Liver (tissue), 8 donors: ENCODE measurements at regions not wholly inside any gene's neighbourhood (a gene's known extent, or its start where the extent isn't known, plus 50 kb on each side); places are given as distances from the start of the nearest gene placed in this dataset.

Experiments
- DNase-seq: peaks from one replicate; pipeline ENCODE4 v3.0.0-alpha.2; 2017; ENCODE audit warnings: low spot score
- H3K27ac ChIP-seq, 2 donors: one replicate each; pipeline ENCODE4 v1.7.0; 2013; ENCODE audit warnings: inconsistent platforms in 2 of 2, low read length in 2 of 2, control low read depth in 1 of 2, low read depth in 1 of 2, mild to moderate bottlenecking in 1 of 2
- H3K27me3 ChIP-seq, 4 donors: one replicate each; pipeline versions ENCODE4 v1.6.1 to v1.7.0; 2013; ENCODE audit warnings: low read length in 3 of 4, inconsistent platforms in 1 of 4, mild to moderate bottlenecking in 1 of 4, moderate library complexity in 1 of 4; ENCODE audit not compliant: control insufficient read depth in 4 of 4, insufficient read depth in 4 of 4
- H3K36me3 ChIP-seq, 4 donors: one replicate each; pipeline versions ENCODE4 v1.6.1 to v1.7.0; 2013; ENCODE audit warnings: low read length in 3 of 4, mild to moderate bottlenecking in 3 of 4, low read depth in 1 of 4, moderate library complexity in 1 of 4; ENCODE audit not compliant: control insufficient read depth in 4 of 4, insufficient read depth in 3 of 4
- H3K4me1 ChIP-seq, 4 donors: one replicate each; pipeline versions ENCODE4 v1.6.1 to v1.7.0; 2013; ENCODE audit warnings: low read length in 3 of 4, mild to moderate bottlenecking in 3 of 4, moderate library complexity in 1 of 4; ENCODE audit not compliant: control insufficient read depth in 4 of 4, insufficient read depth in 4 of 4
- H3K4me3 ChIP-seq, 3 donors: one replicate each; pipeline versions ENCODE4 v1.6.1 to v1.7.0; 2013; ENCODE audit warnings: low read length in 3 of 3, control low read depth in 1 of 3, low read depth in 1 of 3, mild to moderate bottlenecking in 1 of 3
- H3K9ac ChIP-seq, 2 donors: one replicate each; pipeline ENCODE4 v1.7.0; 2013; ENCODE audit warnings: low read length in 2 of 2, mild to moderate bottlenecking in 2 of 2, moderate library complexity in 2 of 2, control low read depth in 1 of 2, low read depth in 1 of 2
- H3K9me3 ChIP-seq, 4 donors: one replicate each; pipeline versions ENCODE4 v1.6.1 to v1.7.0; 2013; ENCODE audit warnings: low read length in 3 of 4; ENCODE audit not compliant: control insufficient read depth in 4 of 4
- CTCF ChIP-seq: fragments of 150-350 bp; IDR thresholded peaks from 2 replicates; pipeline ENCODE4 v1.5.1; 2017; ENCODE audit warnings: improper control_type of control experiment, low read depth, low read length; ENCODE audit not compliant: missing input control
- EGR1 ChIP-seq, 2 donors: IDR thresholded peaks; 2 replicates each; pipeline ENCODE4 v1.6.1; 2016 to 2018; ENCODE audit warnings: antibody characterized with exemption in 2 of 2, low read depth in 2 of 2
- FOXA1 ChIP-seq: IDR thresholded peaks from 2 replicates; pipeline ENCODE4 v1.6.1; 2016; ENCODE audit warnings: antibody characterized with exemption
- FOXA2 ChIP-seq: IDR thresholded peaks from 2 replicates; pipeline ENCODE4 v1.6.1; 2016; ENCODE audit warnings: antibody characterized with exemption
- GABPA ChIP-seq, 2 donors: IDR thresholded peaks in 1 of 2; conservative IDR thresholded peaks in 1 of 2; 2 replicates each; pipeline ENCODE4 v1.6.1; 2016; ENCODE audit warnings: antibody characterized with exemption in 2 of 2, mild to moderate bottlenecking in 1 of 2, moderate library complexity in 1 of 2
- HNF4A ChIP-seq, 2 donors: conservative IDR thresholded peaks; 2 replicates each; pipeline ENCODE4 v1.6.1; 2016; ENCODE audit warnings: antibody characterized with exemption in 2 of 2, mild to moderate bottlenecking in 2 of 2
- HNF4G ChIP-seq: IDR thresholded peaks from 2 replicates; pipeline ENCODE4 v1.6.1; 2016; ENCODE audit warnings: antibody characterized with exemption
- JUND ChIP-seq, 2 donors: IDR thresholded peaks; 2 replicates each; pipeline ENCODE4 v1.6.1; 2016; ENCODE audit warnings: antibody characterized with exemption in 2 of 2
- NR2F2 ChIP-seq: IDR thresholded peaks from 2 replicates; pipeline ENCODE4 v1.6.1; 2016; ENCODE audit warnings: antibody characterized with exemption
- RAD21 ChIP-seq, 2 donors: IDR thresholded peaks; 2 replicates each; pipeline ENCODE4 v1.6.1; 2016; ENCODE audit warnings: antibody characterized with exemption in 2 of 2, mild to moderate bottlenecking in 2 of 2
- RXRA ChIP-seq, 2 donors: IDR thresholded peaks; 2 replicates each; pipeline ENCODE4 v1.6.1; 2017 to 2018; ENCODE audit warnings: antibody characterized with exemption in 2 of 2, mild to moderate bottlenecking in 1 of 2
- SP1 ChIP-seq: IDR thresholded peaks from 2 replicates; pipeline ENCODE4 v1.6.1; 2018; ENCODE audit warnings: antibody characterized with exemption, mild to moderate bottlenecking
- TAF1 ChIP-seq: conservative IDR thresholded peaks from 2 replicates; pipeline ENCODE4 v1.6.1; 2016; ENCODE audit warnings: antibody characterized with exemption, mild to moderate bottlenecking
- YY1 ChIP-seq: IDR thresholded peaks from 2 replicates; pipeline ENCODE4 v1.6.1; 2016; ENCODE audit warnings: antibody characterized with exemption, mild to moderate bottlenecking
- WGBS: extraction: QIAGEN DNeasy Blood & Tissue Kit; methylation state at CpG from one replicate; pipeline ENCODE4 v1.1.7; 2013; 5-methylcytosine and 5-hydroxymethylcytosine counted together
- TF ChIP-seq, protein P1 (sequence below): IDR thresholded peaks from 2 replicates; pipeline ENCODE4 v1.6.1; 2016; ENCODE audit warnings: antibody characterized with exemption
- TF ChIP-seq, protein P2 (sequence below): IDR thresholded peaks from 2 replicates; pipeline ENCODE4 v1.6.1; 2016; ENCODE audit warnings: antibody characterized with exemption
- TF ChIP-seq, protein P3 (sequence below): IDR thresholded peaks from 2 replicates; pipeline ENCODE4 v1.6.1; 2016; ENCODE audit warnings: antibody characterized with exemption, mild to moderate bottlenecking
- TF ChIP-seq, protein P4 (sequence below): IDR thresholded peaks from 2 replicates; pipeline ENCODE4 v1.6.1; 2016; ENCODE audit warnings: antibody characterized with exemption
- donor health status: healthy.
- donor health status: healthy.
- donor health status: healthy.
- donor health status: healthy.
- donor health status: healthy.

- no peaks in the 10 kb centered on the region for H3K36me3 ChIP-seq
- WGBS = 64% methylated on average over 4 of the region's 4 CpGs
- TF ChIP-seq, protein P1, sequence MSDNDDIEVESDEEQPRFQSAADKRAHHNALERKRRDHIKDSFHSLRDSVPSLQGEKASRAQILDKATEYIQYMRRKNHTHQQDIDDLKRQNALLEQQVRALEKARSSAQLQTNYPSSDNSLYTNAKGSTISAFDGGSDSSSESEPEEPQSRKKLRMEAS = no peak
- no peak for TF ChIP-seq HNF4A (conservative IDR thresholded peaks at IDR 0.05)
- TF ChIP-seq RAD21 (IDR thresholded peaks at IDR 0.05) = peak in 1 of 2 donors; percentile 12
- no peak overlapping the region for H3K27ac ChIP-seq
- H3K4me1 ChIP-seq = no peaks in the 10 kb centered on the region
- H3K9ac ChIP-seq = no peak overlapping the region
- no peak overlapping the region for H3K4me3 ChIP-seq
- DNase-seq = no peak
- H3K9me3 ChIP-seq = peaks cover 0 to 2% (median 0%) of the 10 kb centered on the region in 4 donors
- H3K27me3 ChIP-seq = no peaks in the 10 kb centered on the region
Observed at GRCh38 chr18:72013427-72013850, 530.7 kb downstream of the CBLN2 start.

DNA sequence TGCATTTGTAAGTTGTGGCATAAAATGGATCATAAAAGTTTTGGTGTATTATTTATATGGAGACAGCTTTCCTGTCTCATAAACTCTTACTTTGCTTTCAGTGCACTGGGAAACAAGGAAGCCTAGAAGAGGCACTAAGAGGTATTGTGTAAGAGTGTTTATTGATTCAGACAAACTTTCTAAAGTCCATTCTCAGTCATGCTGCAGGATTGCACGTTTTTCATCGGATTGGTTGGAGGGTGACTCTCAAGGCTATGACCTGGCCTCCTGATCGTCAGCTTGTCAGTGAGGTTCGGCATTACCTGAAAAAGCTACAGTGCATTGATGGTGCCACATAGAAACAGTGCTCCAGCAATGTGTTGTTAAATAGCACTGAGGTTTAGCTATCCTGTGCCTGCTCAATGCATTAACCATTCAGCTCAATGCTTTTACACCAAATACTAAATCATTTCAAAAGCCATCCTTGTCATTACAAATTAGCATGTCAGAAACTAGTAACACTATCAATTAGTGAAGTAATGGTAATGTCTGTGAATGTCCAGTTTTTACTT, 545.5 kb downstream of the CBLN2 start:
- H3K36me3 ChIP-seq = no peaks in the 10 kb centered on the region
- no peaks in the 10 kb centered on the region for H3K9me3 ChIP-seq
- no peaks in the 10 kb centered on the region for H3K27me3 ChIP-seq
- TF ChIP-seq HNF4A (conservative IDR thresholded peaks at IDR 0.05) = peak; percentile 89 to 92
- TF ChIP-seq EGR1 (IDR thresholded peaks at IDR 0.05; ENCODE audit: low read depth in 2 of 2) = no peak
- peak; percentile 65 to 80 for TF ChIP-seq RXRA (IDR thresholded peaks at IDR 0.05)
- TF ChIP-seq, protein P1 = peak; percentile 64
- TF ChIP-seq CTCF = no peak
- peak; percentile 54 for TF ChIP-seq FOXA1
- TF ChIP-seq RAD21 (IDR thresholded peaks at IDR 0.05) = peak; percentile 34 to 52
- TF ChIP-seq YY1 = peak; percentile 41
- TF ChIP-seq, protein P2, sequence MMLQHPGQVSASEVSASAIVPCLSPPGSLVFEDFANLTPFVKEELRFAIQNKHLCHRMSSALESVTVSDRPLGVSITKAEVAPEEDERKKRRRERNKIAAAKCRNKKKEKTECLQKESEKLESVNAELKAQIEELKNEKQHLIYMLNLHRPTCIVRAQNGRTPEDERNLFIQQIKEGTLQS = peak; percentile 74
- TF ChIP-seq JUND (IDR thresholded peaks at IDR 0.05) = peak; percentile 46 to 63
- no peak for TF ChIP-seq NR2F2
- TF ChIP-seq HNF4G = peak; percentile 80
- TF ChIP-seq, protein P3, sequence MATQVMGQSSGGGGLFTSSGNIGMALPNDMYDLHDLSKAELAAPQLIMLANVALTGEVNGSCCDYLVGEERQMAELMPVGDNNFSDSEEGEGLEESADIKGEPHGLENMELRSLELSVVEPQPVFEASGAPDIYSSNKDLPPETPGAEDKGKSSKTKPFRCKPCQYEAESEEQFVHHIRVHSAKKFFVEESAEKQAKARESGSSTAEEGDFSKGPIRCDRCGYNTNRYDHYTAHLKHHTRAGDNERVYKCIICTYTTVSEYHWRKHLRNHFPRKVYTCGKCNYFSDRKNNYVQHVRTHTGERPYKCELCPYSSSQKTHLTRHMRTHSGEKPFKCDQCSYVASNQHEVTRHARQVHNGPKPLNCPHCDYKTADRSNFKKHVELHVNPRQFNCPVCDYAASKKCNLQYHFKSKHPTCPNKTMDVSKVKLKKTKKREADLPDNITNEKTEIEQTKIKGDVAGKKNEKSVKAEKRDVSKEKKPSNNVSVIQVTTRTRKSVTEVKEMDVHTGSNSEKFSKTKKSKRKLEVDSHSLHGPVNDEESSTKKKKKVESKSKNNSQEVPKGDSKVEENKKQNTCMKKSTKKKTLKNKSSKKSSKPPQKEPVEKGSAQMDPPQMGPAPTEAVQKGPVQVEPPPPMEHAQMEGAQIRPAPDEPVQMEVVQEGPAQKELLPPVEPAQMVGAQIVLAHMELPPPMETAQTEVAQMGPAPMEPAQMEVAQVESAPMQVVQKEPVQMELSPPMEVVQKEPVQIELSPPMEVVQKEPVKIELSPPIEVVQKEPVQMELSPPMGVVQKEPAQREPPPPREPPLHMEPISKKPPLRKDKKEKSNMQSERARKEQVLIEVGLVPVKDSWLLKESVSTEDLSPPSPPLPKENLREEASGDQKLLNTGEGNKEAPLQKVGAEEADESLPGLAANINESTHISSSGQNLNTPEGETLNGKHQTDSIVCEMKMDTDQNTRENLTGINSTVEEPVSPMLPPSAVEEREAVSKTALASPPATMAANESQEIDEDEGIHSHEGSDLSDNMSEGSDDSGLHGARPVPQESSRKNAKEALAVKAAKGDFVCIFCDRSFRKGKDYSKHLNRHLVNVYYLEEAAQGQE = peak; percentile 27
- TF ChIP-seq SP1 = peak; percentile 68
- TF ChIP-seq FOXA2 = peak; percentile 76
- no peak for TF ChIP-seq GABPA (IDR thresholded peaks at IDR 0.05 in 1 of 2, conservative IDR thresholded peaks at IDR 0.05 in 1 of 2)
- TF ChIP-seq, protein P4, sequence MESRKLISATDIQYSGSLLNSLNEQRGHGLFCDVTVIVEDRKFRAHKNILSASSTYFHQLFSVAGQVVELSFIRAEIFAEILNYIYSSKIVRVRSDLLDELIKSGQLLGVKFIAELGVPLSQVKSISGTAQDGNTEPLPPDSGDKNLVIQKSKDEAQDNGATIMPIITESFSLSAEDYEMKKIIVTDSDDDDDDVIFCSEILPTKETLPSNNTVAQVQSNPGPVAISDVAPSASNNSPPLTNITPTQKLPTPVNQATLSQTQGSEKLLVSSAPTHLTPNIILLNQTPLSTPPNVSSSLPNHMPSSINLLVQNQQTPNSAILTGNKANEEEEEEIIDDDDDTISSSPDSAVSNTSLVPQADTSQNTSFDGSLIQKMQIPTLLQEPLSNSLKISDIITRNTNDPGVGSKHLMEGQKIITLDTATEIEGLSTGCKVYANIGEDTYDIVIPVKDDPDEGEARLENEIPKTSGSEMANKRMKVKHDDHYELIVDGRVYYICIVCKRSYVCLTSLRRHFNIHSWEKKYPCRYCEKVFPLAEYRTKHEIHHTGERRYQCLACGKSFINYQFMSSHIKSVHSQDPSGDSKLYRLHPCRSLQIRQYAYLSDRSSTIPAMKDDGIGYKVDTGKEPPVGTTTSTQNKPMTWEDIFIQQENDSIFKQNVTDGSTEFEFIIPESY = peak; percentile 42
- TF ChIP-seq TAF1 = no peak
- peak overlapping the region; percentile 17 to 35 for H3K27ac ChIP-seq
- 21% methylated on average over 4 of the region's 4 CpGs for WGBS
- DNase-seq = peak; percentile 39
- H3K4me1 ChIP-seq = peaks cover 0 to 7% (median 3%) of the 10 kb centered on the region in 4 donors
- no peak overlapping the region for H3K9ac ChIP-seq
- no peak overlapping the region for H3K4me3 ChIP-seq
